ENCODE measurements at regions not wholly inside any gene's neighbourhood (a gene's known extent, or its start where the extent isn't known, plus 50 kb on each side); places are given as distances from the start of the nearest gene placed in this dataset.

DNA sequence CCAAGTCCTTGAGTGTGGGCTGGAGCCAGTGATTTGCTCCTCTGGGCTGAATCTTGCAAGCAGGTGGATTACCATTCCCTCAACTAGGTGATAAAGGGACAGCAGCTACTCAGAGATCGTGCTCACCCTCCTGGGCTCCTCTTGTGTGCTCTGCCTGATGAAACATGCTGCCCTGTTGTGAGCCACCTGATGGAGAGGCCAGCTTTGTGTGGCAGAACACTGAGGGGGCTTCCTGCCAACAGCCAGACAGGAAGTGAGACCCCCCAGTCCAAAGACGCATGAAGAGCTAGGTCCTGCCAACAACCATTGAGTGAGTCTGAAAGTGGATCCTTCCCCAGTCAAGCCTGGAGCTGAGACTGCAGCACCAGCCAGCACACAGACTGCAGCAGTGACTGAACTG, 106.4 kb upstream of the IRX2 start:
- Histone ChIP-seq H3K36me3 (replicated peaks in 1 of 2; ENCODE audit: control insufficient read depth in 1 of 2, insufficient read depth in 2 of 2, low read length in 2 of 2) (no peaks in the 10 kb centered on the region), H3K4me3 (replicated peaks in 1 of 3; ENCODE audit: low read depth in 2 of 3, low read length in 3 of 3) (no peak overlapping the region), H3K79me2 (ENCODE audit: insufficient read depth, low read length) (no peaks in the 10 kb centered on the region), H3K4me2 (replicated peaks; ENCODE audit: extremely low read depth, low read length, poor library complexity, severe bottlenecking) (no peak overlapping the region), H3K9me3 (replicated peaks in 1 of 2; ENCODE audit: control insufficient read depth in 1 of 2, insufficient read depth in 1 of 2, low read length in 2 of 2) (peaks cover 0 to 18% of the 10 kb centered on the region in 2 donors), H3K9ac (ENCODE audit: insufficient read depth, low read length, poor library complexity, severe bottlenecking) (no peak overlapping the region), H3K27ac (ENCODE audit: low read depth in 1 of 2, low read length in 2 of 2) (no peak overlapping the region), H4K20me1 (ENCODE audit: insufficient read depth, low read length) (no peaks in the 10 kb centered on the region), H3K4me1 (ENCODE audit: control insufficient read depth in 1 of 2, insufficient read depth in 2 of 2, low read length in 2 of 2) (no peaks in the 10 kb centered on the region), H3K27me3 (ENCODE audit: control insufficient read depth in 2 of 2, insufficient read depth in 2 of 2, low read length in 2 of 2) (no peaks in the 10 kb centered on the region), H2AFZ (ENCODE audit: insufficient read depth, low read depth, low read length, poor library complexity, severe bottlenecking) (no peak overlapping the region)
- intact Hi-C loops (cut with micrococcal nuclease) = no loop called here
- Mint-ChIP-seq H3K4me3 (no peak overlapping the region), H3K27ac (no peak overlapping the region), H3K4me1 (no peaks in the 10 kb centered on the region), H3K36me3 (no peaks in the 10 kb centered on the region), H3K27me3 (ENCODE audit: low read depth in 3 of 3) (no peaks in the 10 kb centered on the region), H3K9me3 (peaks cover 4 to 32% (median 10%) of the 10 kb centered on the region in 7 donors)
- WGBS (ENCODE audit: insufficient coverage) = 57% methylated on average over 2 of the region's 2 CpGs
- TF ChIP-seq, protein P1, sequence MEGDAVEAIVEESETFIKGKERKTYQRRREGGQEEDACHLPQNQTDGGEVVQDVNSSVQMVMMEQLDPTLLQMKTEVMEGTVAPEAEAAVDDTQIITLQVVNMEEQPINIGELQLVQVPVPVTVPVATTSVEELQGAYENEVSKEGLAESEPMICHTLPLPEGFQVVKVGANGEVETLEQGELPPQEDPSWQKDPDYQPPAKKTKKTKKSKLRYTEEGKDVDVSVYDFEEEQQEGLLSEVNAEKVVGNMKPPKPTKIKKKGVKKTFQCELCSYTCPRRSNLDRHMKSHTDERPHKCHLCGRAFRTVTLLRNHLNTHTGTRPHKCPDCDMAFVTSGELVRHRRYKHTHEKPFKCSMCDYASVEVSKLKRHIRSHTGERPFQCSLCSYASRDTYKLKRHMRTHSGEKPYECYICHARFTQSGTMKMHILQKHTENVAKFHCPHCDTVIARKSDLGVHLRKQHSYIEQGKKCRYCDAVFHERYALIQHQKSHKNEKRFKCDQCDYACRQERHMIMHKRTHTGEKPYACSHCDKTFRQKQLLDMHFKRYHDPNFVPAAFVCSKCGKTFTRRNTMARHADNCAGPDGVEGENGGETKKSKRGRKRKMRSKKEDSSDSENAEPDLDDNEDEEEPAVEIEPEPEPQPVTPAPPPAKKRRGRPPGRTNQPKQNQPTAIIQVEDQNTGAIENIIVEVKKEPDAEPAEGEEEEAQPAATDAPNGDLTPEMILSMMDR (IDR thresholded peaks at IDR 0.05) = no peak
- no peak for DNase-seq

DNA sequence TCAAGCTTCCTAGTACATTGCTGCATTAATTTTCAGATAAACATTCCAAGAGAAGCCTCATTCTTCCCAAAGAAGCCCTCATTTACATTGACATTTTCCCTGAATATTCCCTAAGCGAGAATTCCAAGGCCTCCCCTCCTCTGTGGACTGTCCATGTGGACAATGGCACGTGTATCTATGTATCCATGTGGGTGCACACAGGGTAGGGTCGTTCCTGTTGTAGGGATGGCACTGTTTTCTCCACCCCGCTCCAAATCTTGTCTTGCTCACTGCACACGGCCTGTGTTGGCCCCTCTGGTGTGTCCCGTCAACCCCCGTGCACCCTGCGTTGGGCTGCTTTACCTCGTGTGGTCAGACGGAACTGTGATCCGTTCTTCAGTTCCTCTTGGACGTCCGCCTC, 104.7 kb upstream of the IRX2 start:
- no peaks in the 10 kb centered on the region for H3K36me3 Mint-ChIP-seq
- Histone ChIP-seq H3K9ac (ENCODE audit: insufficient read depth, low read length, poor library complexity, severe bottlenecking) (no peak overlapping the region), H3K36me3 (replicated peaks in 1 of 2; ENCODE audit: control insufficient read depth in 1 of 2, insufficient read depth in 2 of 2, low read length in 2 of 2) (no peaks in the 10 kb centered on the region), H3K27ac (ENCODE audit: low read depth in 1 of 2, low read length in 2 of 2) (no peak overlapping the region), H3K4me3 (replicated peaks in 1 of 3; ENCODE audit: low read depth in 2 of 3, low read length in 3 of 3) (no peak overlapping the region), H3K9me3 (replicated peaks in 1 of 2; ENCODE audit: control insufficient read depth in 1 of 2, insufficient read depth in 1 of 2, low read length in 2 of 2) (peaks cover 0 to 10% of the 10 kb centered on the region in 2 donors), H3K27me3 (ENCODE audit: control insufficient read depth in 2 of 2, insufficient read depth in 2 of 2, low read length in 2 of 2) (no peaks in the 10 kb centered on the region), H2AFZ (ENCODE audit: insufficient read depth, low read depth, low read length, poor library complexity, severe bottlenecking) (no peak overlapping the region), H3K4me1 (ENCODE audit: control insufficient read depth in 1 of 2, insufficient read depth in 2 of 2, low read length in 2 of 2) (no peaks in the 10 kb centered on the region), H4K20me1 (ENCODE audit: insufficient read depth, low read length) (no peaks in the 10 kb centered on the region), H3K4me2 (replicated peaks; ENCODE audit: extremely low read depth, low read length, poor library complexity, severe bottlenecking) (no peak overlapping the region), H3K79me2 (ENCODE audit: insufficient read depth, low read length) (no peaks in the 10 kb centered on the region)
- H3K27me3 Mint-ChIP-seq (ENCODE audit: low read depth in 3 of 3) = no peaks in the 10 kb centered on the region
- peaks cover 2 to 25% (median 3%) of the 10 kb centered on the region in 7 donors for H3K9me3 Mint-ChIP-seq
- no peak for DNase-seq
- TF ChIP-seq, protein P1 (IDR thresholded peaks at IDR 0.05) = no peak
- H3K4me3 Mint-ChIP-seq = no peak overlapping the region
- no peaks in the 10 kb centered on the region for H3K4me1 Mint-ChIP-seq
- no peak overlapping the region for H3K27ac Mint-ChIP-seq
- intact Hi-C loops (cut with micrococcal nuclease) = no loop called here
- 84% methylated on average over 8 of the region's 13 CpGs for WGBS (ENCODE audit: insufficient coverage)
